HG03139 (cell line): ENCODE measurements at regions not wholly inside any gene's neighbourhood (a gene's known extent, or its start where the extent isn't known, plus 50 kb on each side); places are given as distances from the start of the nearest gene placed in this dataset.

Experiments
- ATAC-seq: cut with Tn5 transposase; IDR thresholded peaks from one replicate; pipeline ENCODE4 v1.9.1; 2021; ENCODE audit not compliant: unreplicated experiment

DNA sequence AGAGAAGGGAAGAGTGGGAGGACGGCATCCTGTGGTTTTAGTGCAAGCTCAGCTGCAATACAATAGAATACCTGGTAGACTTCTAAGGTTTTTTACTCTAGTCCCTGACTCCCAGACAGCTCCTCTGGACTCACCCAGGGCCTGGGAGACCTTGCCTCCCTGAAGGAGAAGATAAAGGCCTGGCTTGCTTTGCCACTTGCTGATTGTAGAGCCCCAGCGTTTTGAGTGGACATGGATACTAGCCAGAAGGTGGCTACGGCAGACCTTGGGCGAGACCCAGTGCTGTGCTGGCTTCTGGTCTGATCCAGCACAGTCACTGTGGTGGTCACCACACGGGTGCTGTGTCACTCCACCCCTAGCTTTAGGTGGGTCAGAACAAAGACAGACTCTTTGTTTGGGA lies 72.2 kb upstream of the TTC14 start:
- ATAC-seq: no peak

DNA sequence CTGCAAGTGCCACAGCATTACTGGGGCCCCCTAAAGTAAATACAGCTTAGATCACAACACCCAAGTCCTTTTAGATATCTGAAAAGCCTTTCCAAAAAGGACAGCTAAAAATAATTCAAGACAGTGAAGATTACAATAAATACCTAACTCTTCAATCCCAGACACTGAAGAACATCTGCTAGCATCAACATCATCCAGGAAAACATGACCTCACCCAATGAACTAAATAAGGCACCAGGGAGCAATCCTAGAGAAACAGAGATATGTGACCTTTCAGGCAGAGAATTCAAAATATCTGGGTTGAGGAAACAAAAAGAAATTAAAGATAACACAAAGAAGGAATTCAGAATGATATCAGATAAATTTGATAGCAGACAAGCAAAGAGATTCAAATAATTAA lies 71.7 kb upstream of the TTC14 start:
- no peak for ATAC-seq

DNA sequence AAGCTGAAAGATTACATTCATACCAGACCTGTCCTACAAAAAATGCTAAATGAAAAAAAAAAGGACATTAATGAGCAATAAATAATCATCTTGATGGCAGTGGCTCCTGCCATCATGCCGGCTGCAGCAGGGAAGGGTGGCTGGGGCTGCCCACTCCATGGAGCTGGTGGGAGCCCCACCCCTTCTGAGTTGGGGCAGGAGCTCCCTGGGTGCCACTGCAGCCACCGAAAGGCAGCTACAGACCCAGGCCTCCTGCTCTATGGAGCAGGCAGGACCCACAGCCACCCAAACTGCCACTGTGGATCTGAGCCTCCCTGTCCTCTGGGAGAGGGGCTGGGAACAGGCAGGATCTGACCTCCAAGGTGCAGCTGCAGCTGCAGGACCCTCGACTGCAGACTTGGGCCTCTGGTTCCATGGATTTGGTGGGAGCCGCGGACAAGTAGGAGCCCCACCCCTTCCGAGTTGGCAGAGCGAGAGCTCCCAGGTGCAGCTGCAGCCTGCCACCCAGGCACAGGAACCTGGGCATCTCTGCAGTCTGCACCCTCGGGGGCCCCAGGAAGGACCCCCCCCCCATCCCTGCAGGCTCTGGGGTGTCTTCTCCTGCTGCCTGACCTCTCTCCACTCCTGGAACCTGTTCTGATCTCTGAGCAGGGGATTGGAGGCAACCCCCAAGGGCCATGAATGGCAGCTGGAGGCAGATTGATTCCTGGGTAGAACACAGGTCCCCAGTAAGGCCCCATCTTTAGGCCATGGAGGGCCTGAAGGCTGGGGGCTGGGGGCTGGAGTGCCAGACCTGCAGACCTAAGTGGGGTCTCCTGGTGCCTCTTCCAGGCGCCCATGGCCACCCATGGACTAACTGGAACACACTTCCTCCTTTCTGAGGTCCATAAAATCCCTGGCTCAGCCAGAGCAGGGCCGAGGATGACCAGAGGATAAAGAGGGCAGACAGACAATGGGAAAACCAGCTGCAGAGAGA lies 70.4 kb upstream of the TTC14 start:
- no peak for ATAC-seq

DNA sequence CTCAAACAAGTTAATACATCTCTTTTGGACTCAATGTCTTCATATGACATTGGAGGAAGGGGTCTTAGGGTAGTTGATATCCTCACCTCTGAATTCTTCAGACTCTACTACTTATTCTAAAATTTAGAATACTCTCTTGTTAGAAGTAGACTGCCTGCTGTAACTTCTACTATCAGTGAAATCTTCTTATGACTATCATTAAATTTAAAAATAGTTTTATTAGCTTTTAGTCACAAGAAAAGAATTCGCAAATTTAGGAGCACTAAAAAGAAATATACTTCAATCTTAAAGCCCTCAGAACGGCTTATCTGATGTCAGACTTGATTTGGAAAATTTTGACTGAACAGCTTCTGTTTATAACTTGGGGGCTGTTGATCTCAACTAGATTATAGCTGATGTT lies 67.1 kb upstream of the TTC14 start:
- ATAC-seq: no peak

DNA sequence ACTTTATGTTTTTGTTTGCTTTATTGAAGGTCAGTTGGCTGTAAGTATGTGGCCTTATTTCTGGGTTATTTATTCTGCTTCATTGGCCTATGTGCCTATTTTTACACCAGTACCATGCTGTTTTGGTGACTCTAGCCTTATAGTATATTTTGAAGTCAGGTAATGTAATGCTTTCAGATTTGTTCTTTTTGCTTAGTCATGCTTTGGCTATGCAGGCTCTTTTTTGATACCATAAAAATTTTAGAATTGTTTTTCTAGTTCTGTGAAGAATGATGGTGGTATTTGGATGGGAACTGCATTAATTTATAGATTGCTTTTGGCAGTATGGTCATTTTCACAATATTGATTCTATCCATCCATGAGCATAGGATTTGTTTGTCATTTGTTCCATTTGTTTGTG lies 63.5 kb upstream of the TTC14 start:
- ATAC-seq: no peak

DNA sequence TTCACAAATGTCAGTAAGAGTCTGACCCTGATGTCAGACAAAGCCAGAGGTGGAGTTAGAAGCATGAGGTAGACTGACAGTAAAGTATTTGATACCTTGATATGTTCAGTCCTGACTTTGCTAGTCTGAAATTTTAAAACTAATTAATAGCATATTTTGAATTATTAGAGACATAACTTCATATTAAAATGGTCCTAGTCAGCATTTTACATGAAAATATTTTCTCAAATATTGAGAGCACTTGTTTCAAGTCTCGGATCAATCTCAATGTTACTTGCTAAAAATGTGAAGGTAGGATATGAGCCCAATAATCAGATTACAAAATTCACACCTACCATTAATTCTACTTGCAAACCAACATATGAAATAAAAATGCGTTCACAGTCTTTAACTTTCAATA lies 58.1 kb upstream of the TTC14 start:
- no peak for ATAC-seq

DNA sequence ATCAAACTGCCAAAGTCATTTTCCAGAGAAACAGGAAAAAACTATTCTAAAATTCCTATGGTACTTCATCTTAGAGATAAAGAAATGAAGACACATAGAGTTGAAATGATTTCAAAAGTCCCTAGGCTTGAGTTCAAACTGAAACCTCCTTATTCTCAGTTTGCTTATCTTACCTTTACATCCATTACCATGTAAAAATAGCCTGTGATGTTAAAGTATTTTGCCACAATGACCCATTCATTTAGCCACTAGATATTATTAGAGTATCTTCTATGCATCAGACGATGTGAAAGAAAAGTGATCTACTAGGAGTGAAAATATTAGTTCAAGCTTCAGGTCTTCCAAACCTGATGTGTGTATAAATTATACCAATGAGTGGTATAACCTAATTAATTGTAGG lies 55.1 kb upstream of the TTC14 start:
- no peak for ATAC-seq

DNA sequence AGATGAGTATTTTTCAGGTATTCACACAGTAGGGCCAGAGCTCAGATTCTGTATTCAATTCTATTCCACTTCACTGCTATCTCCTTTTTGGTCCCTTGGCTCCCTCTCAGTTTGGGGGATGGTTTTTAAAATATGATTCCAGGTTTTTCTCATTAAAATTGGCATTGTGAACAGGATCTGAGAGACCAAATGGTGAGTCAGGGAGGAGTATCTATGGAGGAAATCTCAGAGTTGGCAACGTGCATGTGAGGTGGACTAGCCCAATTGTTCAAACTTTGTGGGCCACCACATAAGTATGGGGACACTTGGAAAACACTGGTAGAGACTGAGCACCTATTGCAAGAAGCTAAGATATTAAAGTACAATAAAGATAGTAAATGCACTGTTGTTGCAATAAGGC lies 53.9 kb upstream of the TTC14 start:
- no peak for ATAC-seq
